H1 (cell line): ENCODE measurements at regions not wholly inside any gene's neighbourhood (a gene's known extent, or its start where the extent isn't known, plus 50 kb on each side); places are given as distances from the start of the nearest gene placed in this dataset.

Source experiments
- CHD2 ChIP-seq: IDR thresholded peaks from 2 replicates; pipeline ENCODE4 v1.6.1; 2012; ENCODE audit warnings: low read length, improper control_type of control experiment
- GTF2F1 ChIP-seq: IDR thresholded peaks from 2 replicates; pipeline ENCODE4 v1.6.1; 2012; ENCODE audit warnings: low read depth, low read length, improper control_type of control experiment, borderline replicate concordance
- SIX5 ChIP-seq: IDR thresholded peaks from 2 replicates; pipeline ENCODE4 v1.6.1; 2011; ENCODE audit warnings: mild to moderate bottlenecking, low read depth, low read length
- SUZ12 ChIP-seq: fragments of 200-600 bp; sonication (generic); IDR thresholded peaks from 2 replicates; pipeline ENCODE4 v1.6.1; 2012; ENCODE audit warnings: mild to moderate bottlenecking, inconsistent platforms, low read length, moderate library complexity, mixed read lengths
- ZNF274 ChIP-seq: IDR thresholded peaks from 2 replicates; pipeline ENCODE4 v1.7.0; 2012; ENCODE audit warnings: low read length, borderline replicate concordance; ENCODE audit errors: extremely low read depth
- TF ChIP-seq, protein P1 (sequence below): fragments of 300-600 bp; sonication (generic); IDR thresholded peaks from 2 replicates; pipeline ENCODE4 v1.7.1; 2012; ENCODE audit warnings: low read length, moderate library complexity, mild to moderate bottlenecking, inconsistent platforms; ENCODE audit not compliant: insufficient replicate concordance
- TF ChIP-seq, protein P2 (sequence below): IDR thresholded peaks from 2 replicates; pipeline ENCODE4 v1.6.1; 2011; ENCODE audit warnings: low read depth, mild to moderate bottlenecking, low read length; ENCODE audit not compliant: insufficient read depth

DNA sequence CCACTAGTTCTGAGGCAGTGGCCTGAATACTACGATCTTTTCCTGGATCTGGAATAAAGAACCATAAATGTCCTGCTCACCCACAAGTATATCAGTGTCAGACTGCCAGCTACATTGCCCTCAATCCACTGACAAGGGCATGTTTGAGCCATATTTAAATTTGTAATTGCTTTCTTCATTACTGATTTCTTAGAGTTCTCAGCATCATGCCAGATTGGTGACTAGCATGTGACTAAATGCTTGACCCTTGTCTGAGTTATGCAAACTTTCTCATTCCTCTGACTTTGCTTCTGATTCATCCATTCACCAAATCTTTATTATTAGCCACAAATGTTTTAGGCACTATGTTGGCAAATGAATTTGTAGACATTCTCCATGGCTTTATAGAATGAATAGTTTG, 143.6 kb upstream of the SLC16A7 start (continued):
- TF ChIP-seq, protein P1, sequence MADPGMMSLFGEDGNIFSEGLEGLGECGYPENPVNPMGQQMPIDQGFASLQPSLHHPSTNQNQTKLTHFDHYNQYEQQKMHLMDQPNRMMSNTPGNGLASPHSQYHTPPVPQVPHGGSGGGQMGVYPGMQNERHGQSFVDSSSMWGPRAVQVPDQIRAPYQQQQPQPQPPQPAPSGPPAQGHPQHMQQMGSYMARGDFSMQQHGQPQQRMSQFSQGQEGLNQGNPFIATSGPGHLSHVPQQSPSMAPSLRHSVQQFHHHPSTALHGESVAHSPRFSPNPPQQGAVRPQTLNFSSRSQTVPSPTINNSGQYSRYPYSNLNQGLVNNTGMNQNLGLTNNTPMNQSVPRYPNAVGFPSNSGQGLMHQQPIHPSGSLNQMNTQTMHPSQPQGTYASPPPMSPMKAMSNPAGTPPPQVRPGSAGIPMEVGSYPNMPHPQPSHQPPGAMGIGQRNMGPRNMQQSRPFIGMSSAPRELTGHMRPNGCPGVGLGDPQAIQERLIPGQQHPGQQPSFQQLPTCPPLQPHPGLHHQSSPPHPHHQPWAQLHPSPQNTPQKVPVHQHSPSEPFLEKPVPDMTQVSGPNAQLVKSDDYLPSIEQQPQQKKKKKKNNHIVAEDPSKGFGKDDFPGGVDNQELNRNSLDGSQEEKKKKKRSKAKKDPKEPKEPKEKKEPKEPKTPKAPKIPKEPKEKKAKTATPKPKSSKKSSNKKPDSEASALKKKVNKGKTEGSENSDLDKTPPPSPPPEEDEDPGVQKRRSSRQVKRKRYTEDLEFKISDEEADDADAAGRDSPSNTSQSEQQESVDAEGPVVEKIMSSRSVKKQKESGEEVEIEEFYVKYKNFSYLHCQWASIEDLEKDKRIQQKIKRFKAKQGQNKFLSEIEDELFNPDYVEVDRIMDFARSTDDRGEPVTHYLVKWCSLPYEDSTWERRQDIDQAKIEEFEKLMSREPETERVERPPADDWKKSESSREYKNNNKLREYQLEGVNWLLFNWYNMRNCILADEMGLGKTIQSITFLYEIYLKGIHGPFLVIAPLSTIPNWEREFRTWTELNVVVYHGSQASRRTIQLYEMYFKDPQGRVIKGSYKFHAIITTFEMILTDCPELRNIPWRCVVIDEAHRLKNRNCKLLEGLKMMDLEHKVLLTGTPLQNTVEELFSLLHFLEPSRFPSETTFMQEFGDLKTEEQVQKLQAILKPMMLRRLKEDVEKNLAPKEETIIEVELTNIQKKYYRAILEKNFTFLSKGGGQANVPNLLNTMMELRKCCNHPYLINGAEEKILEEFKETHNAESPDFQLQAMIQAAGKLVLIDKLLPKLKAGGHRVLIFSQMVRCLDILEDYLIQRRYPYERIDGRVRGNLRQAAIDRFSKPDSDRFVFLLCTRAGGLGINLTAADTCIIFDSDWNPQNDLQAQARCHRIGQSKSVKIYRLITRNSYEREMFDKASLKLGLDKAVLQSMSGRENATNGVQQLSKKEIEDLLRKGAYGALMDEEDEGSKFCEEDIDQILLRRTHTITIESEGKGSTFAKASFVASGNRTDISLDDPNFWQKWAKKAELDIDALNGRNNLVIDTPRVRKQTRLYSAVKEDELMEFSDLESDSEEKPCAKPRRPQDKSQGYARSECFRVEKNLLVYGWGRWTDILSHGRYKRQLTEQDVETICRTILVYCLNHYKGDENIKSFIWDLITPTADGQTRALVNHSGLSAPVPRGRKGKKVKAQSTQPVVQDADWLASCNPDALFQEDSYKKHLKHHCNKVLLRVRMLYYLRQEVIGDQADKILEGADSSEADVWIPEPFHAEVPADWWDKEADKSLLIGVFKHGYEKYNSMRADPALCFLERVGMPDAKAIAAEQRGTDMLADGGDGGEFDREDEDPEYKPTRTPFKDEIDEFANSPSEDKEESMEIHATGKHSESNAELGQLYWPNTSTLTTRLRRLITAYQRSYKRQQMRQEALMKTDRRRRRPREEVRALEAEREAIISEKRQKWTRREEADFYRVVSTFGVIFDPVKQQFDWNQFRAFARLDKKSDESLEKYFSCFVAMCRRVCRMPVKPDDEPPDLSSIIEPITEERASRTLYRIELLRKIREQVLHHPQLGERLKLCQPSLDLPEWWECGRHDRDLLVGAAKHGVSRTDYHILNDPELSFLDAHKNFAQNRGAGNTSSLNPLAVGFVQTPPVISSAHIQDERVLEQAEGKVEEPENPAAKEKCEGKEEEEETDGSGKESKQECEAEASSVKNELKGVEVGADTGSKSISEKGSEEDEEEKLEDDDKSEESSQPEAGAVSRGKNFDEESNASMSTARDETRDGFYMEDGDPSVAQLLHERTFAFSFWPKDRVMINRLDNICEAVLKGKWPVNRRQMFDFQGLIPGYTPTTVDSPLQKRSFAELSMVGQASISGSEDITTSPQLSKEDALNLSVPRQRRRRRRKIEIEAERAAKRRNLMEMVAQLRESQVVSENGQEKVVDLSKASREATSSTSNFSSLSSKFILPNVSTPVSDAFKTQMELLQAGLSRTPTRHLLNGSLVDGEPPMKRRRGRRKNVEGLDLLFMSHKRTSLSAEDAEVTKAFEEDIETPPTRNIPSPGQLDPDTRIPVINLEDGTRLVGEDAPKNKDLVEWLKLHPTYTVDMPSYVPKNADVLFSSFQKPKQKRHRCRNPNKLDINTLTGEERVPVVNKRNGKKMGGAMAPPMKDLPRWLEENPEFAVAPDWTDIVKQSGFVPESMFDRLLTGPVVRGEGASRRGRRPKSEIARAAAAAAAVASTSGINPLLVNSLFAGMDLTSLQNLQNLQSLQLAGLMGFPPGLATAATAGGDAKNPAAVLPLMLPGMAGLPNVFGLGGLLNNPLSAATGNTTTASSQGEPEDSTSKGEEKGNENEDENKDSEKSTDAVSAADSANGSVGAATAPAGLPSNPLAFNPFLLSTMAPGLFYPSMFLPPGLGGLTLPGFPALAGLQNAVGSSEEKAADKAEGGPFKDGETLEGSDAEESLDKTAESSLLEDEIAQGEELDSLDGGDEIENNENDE, result no peak
- no peak for TF ChIP-seq SIX5
- no peak for TF ChIP-seq ZNF274
- TF ChIP-seq GTF2F1, result no peak
- TF ChIP-seq SUZ12, result no peak
- TF ChIP-seq, protein P2, sequence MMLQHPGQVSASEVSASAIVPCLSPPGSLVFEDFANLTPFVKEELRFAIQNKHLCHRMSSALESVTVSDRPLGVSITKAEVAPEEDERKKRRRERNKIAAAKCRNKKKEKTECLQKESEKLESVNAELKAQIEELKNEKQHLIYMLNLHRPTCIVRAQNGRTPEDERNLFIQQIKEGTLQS, result no peak
- no peak for TF ChIP-seq CHD2
